GM10266 (cell line): ENCODE measurements at regions not wholly inside any gene's neighbourhood (a gene's known extent, or its start where the extent isn't known, plus 50 kb on each side); places are given as distances from the start of the nearest gene placed in this dataset.
"Not testable (repeated sequence)": the region's sequence is repeated elsewhere in the genome, so short reads cannot be mapped to it uniquely, and the experiment has no call there.

Experiments used
- DNase-seq: peaks from one replicate; pipeline ENCODE4 v3.0.0; 2012; ENCODE audit errors: extremely low spot score
- TF ChIP-seq, protein P1 (sequence below): IDR thresholded peaks from 2 replicates; pipeline ENCODE4 v1.5.1; 2012; ENCODE audit warnings: mild to moderate bottlenecking, low read depth; ENCODE audit not compliant: control insufficient read depth, insufficient read depth; ENCODE audit errors: missing control alignments

- TF ChIP-seq, protein P1, sequence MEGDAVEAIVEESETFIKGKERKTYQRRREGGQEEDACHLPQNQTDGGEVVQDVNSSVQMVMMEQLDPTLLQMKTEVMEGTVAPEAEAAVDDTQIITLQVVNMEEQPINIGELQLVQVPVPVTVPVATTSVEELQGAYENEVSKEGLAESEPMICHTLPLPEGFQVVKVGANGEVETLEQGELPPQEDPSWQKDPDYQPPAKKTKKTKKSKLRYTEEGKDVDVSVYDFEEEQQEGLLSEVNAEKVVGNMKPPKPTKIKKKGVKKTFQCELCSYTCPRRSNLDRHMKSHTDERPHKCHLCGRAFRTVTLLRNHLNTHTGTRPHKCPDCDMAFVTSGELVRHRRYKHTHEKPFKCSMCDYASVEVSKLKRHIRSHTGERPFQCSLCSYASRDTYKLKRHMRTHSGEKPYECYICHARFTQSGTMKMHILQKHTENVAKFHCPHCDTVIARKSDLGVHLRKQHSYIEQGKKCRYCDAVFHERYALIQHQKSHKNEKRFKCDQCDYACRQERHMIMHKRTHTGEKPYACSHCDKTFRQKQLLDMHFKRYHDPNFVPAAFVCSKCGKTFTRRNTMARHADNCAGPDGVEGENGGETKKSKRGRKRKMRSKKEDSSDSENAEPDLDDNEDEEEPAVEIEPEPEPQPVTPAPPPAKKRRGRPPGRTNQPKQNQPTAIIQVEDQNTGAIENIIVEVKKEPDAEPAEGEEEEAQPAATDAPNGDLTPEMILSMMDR: no peak
- DNase-seq: peak; percentile 38
Observed at GRCh38 chr2:8378016-8378810, 303.6 kb upstream of the ID2 start.

DNA sequence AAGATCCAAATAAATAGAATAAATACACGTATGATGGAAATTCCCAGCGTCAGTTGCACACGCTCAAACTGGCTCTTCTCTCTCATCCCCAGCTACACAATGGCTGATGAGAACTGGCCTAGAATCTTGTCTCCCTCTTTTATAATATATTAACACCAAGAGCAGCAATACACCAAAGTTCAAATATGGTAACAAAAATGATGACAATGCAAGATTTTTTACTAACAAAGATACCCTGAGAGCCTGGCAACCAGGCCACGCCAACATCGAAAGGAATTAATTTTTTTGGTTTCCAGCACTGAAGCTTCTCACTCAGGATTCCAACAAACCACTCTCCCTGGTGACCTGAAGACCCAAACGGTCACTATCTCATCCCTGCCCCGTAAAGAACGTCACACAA, 302.7 kb upstream of the ID2 start:
- DNase-seq: no peak
- TF ChIP-seq, protein P1: no peak

DNA sequence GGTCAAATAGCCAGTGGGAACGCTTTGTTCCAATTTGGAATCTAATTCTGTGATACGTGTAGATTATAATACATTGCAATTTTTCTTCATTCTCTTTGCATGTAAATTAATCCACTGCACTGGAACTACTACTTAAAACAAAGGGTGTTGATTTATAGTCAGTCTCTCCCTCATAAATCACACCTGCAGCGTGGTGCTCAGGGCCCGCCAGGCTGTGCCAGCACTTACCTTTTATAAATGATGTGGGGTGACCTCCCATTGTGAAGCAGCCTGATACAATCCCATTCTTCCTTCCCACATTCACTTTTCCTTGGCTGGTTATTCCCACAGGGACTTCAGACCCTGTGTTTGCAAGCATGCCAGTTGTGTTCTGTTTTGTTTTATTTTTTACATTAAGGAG, 302.3 kb upstream of the ID2 start:
- TF ChIP-seq, protein P1: no peak
- no peak for DNase-seq

DNA sequence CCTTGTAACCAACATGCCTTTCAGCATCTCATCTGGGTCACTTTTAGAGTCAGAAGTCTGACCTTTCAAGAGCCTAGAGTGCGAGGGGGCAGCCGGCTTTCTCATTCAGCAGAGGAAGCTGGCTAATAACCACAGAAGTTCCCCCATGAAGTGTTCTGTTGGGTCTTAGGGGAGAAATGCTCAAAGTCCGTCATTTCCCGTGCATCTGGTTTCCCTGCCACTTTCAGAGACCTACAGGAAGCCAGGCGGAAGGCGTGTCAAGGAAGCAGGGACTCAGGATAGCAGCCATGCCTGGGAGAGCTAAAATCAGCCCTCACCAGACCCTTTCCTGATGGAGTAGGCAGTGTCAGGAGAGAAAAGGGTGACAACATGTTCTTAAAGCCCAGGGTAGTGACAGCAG, 301.8 kb upstream of the ID2 start:
- peak; percentile 18 for DNase-seq
- TF ChIP-seq, protein P1: no peak

- no peak for DNase-seq
- TF ChIP-seq, protein P1: no peak
Observed at GRCh38 chr2:8380566-8380965, 301.3 kb upstream of the ID2 start.

GRCh38 chr2:8382485-8382884, 299.4 kb upstream of the ID2 start:
- TF ChIP-seq, protein P1: no peak
- no peak for DNase-seq

DNA sequence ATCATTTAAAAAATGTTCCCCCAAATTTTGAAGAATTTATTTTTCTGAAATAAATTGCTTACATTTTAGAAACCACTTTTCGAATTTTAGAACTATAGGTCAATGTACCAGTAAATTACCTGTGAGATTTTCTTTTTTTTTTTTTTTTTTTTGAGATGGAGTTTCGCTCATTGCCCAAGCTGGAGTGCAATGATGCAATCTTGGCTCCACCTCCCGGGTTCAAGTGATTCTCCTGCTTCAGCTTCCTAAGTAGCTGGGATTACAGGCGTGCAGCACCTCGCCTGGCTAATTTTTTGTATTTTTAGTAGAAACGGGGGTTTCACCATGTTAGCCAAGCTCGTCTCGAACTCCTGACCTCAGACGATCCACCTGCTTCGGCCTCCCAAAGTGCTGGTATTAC, 295.1 kb upstream of the ID2 start:
- not testable (repeated sequence) for DNase-seq

DNA sequence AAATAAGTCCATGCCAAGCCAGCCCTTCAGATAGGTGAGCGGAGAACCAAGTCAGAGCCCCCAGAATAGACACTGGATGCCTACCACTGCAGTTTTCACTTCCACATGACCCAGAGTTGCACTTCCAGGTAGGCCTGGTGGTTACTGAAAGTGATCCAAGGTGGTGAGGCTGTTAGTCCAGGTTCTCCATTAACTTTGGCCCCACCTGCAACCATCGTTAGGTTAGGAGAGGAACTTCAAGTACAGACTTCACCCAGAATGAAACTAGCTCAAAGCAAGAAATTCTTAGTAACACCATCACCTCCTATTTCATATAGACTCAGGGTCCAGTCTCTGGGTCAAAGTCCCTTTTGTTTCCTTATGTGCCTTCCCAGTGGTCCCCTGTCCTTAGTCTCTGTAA, 293.1 kb upstream of the ID2 start:
- DNase-seq: no peak

More for the DNA sequence above, 293.1 kb upstream of the ID2 start:
- TF ChIP-seq, protein P1: no peak
